H1 (cell line): ENCODE measurements at regions not wholly inside any gene's neighbourhood (a gene's known extent, or its start where the extent isn't known, plus 50 kb on each side); places are given as distances from the start of the nearest gene placed in this dataset.

ENCODE experiments used
- CTCF ChIA-PET: fragments of 300-600 bp; sonication (Branson Sonifier 250); formaldehyde crosslinking; loops from one replicate; lab custom pipeline; 2021; ENCODE audit not compliant: partially characterized antibody; lab: Charles Lee
- POLR2A ChIA-PET: fragments of 300-600 bp; sonication (Branson Sonifier 250); formaldehyde crosslinking; loops from one replicate; lab custom pipeline; 2021; ENCODE audit warnings: inconsistent platforms; ENCODE audit not compliant: partially characterized antibody; lab: Charles Lee
- DNase-seq, 2 experiments: peaks; one replicate each; pipeline versions ENCODE4 v3.0.0 to v3.0.0-alpha.2; 2010 to 2022; ENCODE audit warnings: low spot score in 2 of 2, low read depth in 1 of 2, mixed read lengths in 1 of 2
- FAIRE-seq: peaks from 2 replicates; lab custom pipeline; 2011; peaks lifted over from hg19 to GRCh38; lab: Jason Lieb, UNC
- H2AFZ ChIP-seq: 2 replicates; pipeline ENCODE4 v1.8.1; 2012; ENCODE audit warnings: low read length, inconsistent platforms
- H2AK5ac ChIP-seq: 2 replicates; pipeline ENCODE4 v1.6.1; 2013; ENCODE audit warnings: low read depth, low read length
- H2BK120ac ChIP-seq: replicated peaks from 2 replicates; pipeline ENCODE3; 2013; ENCODE audit warnings: low read depth, low read length, inconsistent platforms
- H2BK12ac ChIP-seq: 2 replicates; pipeline ENCODE4 v1.6.1; 2013; ENCODE audit warnings: low read depth, low read length
- H2BK15ac ChIP-seq: 2 replicates; pipeline ENCODE4 v1.6.1; 2013; ENCODE audit warnings: low read length
- H2BK20ac ChIP-seq: 2 replicates; pipeline ENCODE4 v1.6.1; 2013; ENCODE audit warnings: low read length
- H2BK5ac ChIP-seq: 2 replicates; pipeline ENCODE4 v1.6.1; 2013; ENCODE audit warnings: low read depth, low read length
- H3K14ac ChIP-seq: 2 replicates; pipeline ENCODE4 v1.6.1; 2013; ENCODE audit warnings: inconsistent platforms; ENCODE audit not compliant: insufficient read length
- H3K18ac ChIP-seq: 2 replicates; pipeline ENCODE4 v1.6.1; 2013; ENCODE audit warnings: low read length; ENCODE audit errors: extremely low read depth
- H3K23ac ChIP-seq: 2 replicates; pipeline ENCODE4 v1.6.1; 2013; ENCODE audit warnings: inconsistent platforms; ENCODE audit not compliant: insufficient read length
- H3K23me2 ChIP-seq: 2 replicates; pipeline ENCODE4 v1.6.1; 2013; ENCODE audit warnings: low read depth, low read length
- H3K27ac ChIP-seq: 2 replicates; pipeline ENCODE4 v1.6.1; 2011; ENCODE audit warnings: low read depth, low read length, inconsistent platforms
- H3K27me3 ChIP-seq, 4 experiments: replicated peaks in 1 of 4; 1 replicate in 1 of 4; 2 replicates in 3 of 4; pipeline versions ENCODE4 v1.6.1 to v1.8.1; 2011 to 2013; ENCODE audit warnings: low read length in 3 of 4, mild to moderate bottlenecking in 3 of 4, inconsistent platforms in 2 of 4, mixed read lengths in 2 of 4, moderate library complexity in 1 of 4; ENCODE audit not compliant: control insufficient read depth in 3 of 4, insufficient read depth in 3 of 4; ENCODE audit errors: extremely low read depth in 1 of 4
- H3K36me3 ChIP-seq, 4 experiments: 2 replicates each; pipeline versions ENCODE4 v1.6.1 to v1.8.1; 2011 to 2013; ENCODE audit warnings: mild to moderate bottlenecking in 4 of 4, low read length in 3 of 4, moderate library complexity in 2 of 4, control low read depth in 1 of 4, inconsistent platforms in 1 of 4; ENCODE audit not compliant: insufficient read depth in 4 of 4, control insufficient read depth in 2 of 4
- H3K4ac ChIP-seq: replicated peaks from 2 replicates; pipeline ENCODE3; 2013; ENCODE audit warnings: low read length, low read depth, mixed read lengths, inconsistent platforms; ENCODE audit not compliant: insufficient read length
- H3K4me1 ChIP-seq, 4 experiments: replicated peaks in 1 of 4; 1 replicate in 1 of 4; 2 replicates in 3 of 4; pipeline versions ENCODE4 v1.6.1 to v1.8.1; 2011 to 2013; ENCODE audit warnings: low read length in 3 of 4, inconsistent platforms in 2 of 4, mixed read lengths in 1 of 4; ENCODE audit not compliant: insufficient read depth in 4 of 4, control insufficient read depth in 3 of 4
- H3K4me2 ChIP-seq, 2 experiments: 2 replicates each; pipeline versions ENCODE4 v1.6.1 to v1.8.1; 2011 to 2013; ENCODE audit warnings: low read depth in 2 of 2, low read length in 2 of 2, control low read depth in 1 of 2, inconsistent platforms in 1 of 2, mild to moderate bottlenecking in 1 of 2; ENCODE audit not compliant: insufficient read depth in 1 of 2
- H3K4me3 ChIP-seq, 4 experiments: fragments of 200-600, 300-600 bp in 1 of 4; sonication (generic), shearing (Covaris generic), sonication (Bioruptor Twin) in 1 of 4; 2 replicates each; pipeline versions ENCODE4 v1.5.1 to v1.8.1; 2011 to 2016; ENCODE audit warnings: low read length in 4 of 4, low read depth in 3 of 4, control low read depth in 2 of 4, inconsistent platforms in 2 of 4, mild to moderate bottlenecking in 2 of 4, mixed read lengths in 1 of 4, moderate library complexity in 1 of 4; ENCODE audit not compliant: insufficient read depth in 2 of 4; ENCODE audit errors: extremely low read depth in 1 of 4
- H3K56ac ChIP-seq: replicated peaks from 2 replicates; pipeline ENCODE3; 2013; ENCODE audit warnings: low read depth, mild to moderate bottlenecking, mixed read lengths, low read length, inconsistent platforms; ENCODE audit not compliant: insufficient read length
- H3K79me1 ChIP-seq: 2 replicates; pipeline ENCODE4 v1.6.1; 2013; ENCODE audit warnings: low read depth, low read length, control low read depth
- H3K79me2 ChIP-seq, 2 experiments: 2 replicates each; pipeline versions ENCODE4 v1.6.1 to v1.8.1; 2012 to 2013; ENCODE audit warnings: low read length in 2 of 2, mild to moderate bottlenecking in 2 of 2, inconsistent platforms in 1 of 2; ENCODE audit not compliant: insufficient read depth in 2 of 2, control insufficient read depth in 1 of 2
- H3K9ac ChIP-seq, 4 experiments: replicated peaks in 1 of 4; 1 replicate in 1 of 4; 2 replicates in 3 of 4; pipeline versions ENCODE4 v1.6.1 to v1.8.1; 2011 to 2013; ENCODE audit warnings: low read depth in 3 of 4, low read length in 3 of 4, control low read depth in 2 of 4, mild to moderate bottlenecking in 2 of 4, moderate library complexity in 2 of 4, inconsistent platforms in 1 of 4; ENCODE audit errors: extremely low read depth in 1 of 4
- H3K9me3 ChIP-seq, 2 experiments: 2 replicates each; pipeline versions ENCODE4 v1.6.1 to v1.8.1; 2012 to 2013; ENCODE audit warnings: mild to moderate bottlenecking in 2 of 2, moderate library complexity in 2 of 2, control low read depth in 1 of 2, inconsistent platforms in 1 of 2, low read depth in 1 of 2, low read length in 1 of 2, mixed read lengths in 1 of 2; ENCODE audit not compliant: insufficient read depth in 2 of 2
- H4K20me1 ChIP-seq, 2 experiments: replicated peaks in 1 of 2; 2 replicates each; pipeline versions ENCODE3 to v1.8.1; 2011 to 2013; ENCODE audit warnings: inconsistent platforms in 2 of 2, low read length in 2 of 2, mild to moderate bottlenecking in 1 of 2; ENCODE audit not compliant: insufficient read depth in 2 of 2, control insufficient read depth in 1 of 2
- H4K5ac ChIP-seq: 2 replicates; pipeline ENCODE4 v1.6.1; 2013; ENCODE audit warnings: low read length, low read depth, mixed read lengths, inconsistent platforms; ENCODE audit not compliant: insufficient read length
- H4K8ac ChIP-seq: 2 replicates; pipeline ENCODE4 v1.8.0; 2013; ENCODE audit warnings: mild to moderate bottlenecking, moderate library complexity, low read length, inconsistent platforms; ENCODE audit not compliant: insufficient read depth; ENCODE audit errors: extremely low read depth
- H4K91ac ChIP-seq: replicated peaks from 2 replicates; pipeline ENCODE3; 2013; ENCODE audit warnings: low read length, mixed read lengths, inconsistent platforms; ENCODE audit not compliant: insufficient read length
- ASH2L ChIP-seq: fragments of 200-600, 300-600 bp; sonication (generic); IDR thresholded peaks from one replicate; pipeline ENCODE4 v1.7.1; 2017; ENCODE audit warnings: low read length
- BRCA1 ChIP-seq: IDR thresholded peaks from 2 replicates; pipeline ENCODE4 v1.6.1; 2012; ENCODE audit warnings: low read depth, low read length, improper control_type of control experiment
- EZH2 ChIP-seq: fragments of 200-600 bp; sonication (generic); IDR thresholded peaks from 2 replicates; pipeline ENCODE4 v1.7.1; 2012; ENCODE audit warnings: low read depth, mild to moderate bottlenecking, moderate library complexity, low read length, inconsistent platforms; ENCODE audit not compliant: severe bottlenecking
- GABPA ChIP-seq: IDR thresholded peaks from 2 replicates; pipeline ENCODE4 v1.6.1; 2011; ENCODE audit warnings: mild to moderate bottlenecking, low read length, moderate library complexity, borderline replicate concordance; ENCODE audit not compliant: insufficient read depth
- GTF2F1 ChIP-seq: IDR thresholded peaks from 2 replicates; pipeline ENCODE4 v1.6.1; 2012; ENCODE audit warnings: low read depth, low read length, improper control_type of control experiment, borderline replicate concordance
- JUN ChIP-seq: IDR thresholded peaks from 2 replicates; pipeline ENCODE4 v1.6.1; 2011; ENCODE audit warnings: low read depth, mild to moderate bottlenecking, improper control_type of control experiment, low read length
- JUND ChIP-seq: IDR thresholded peaks from 2 replicates; pipeline ENCODE4 v1.6.1; 2011; ENCODE audit warnings: mild to moderate bottlenecking, improper control_type of control experiment, low read length
- KDM4A ChIP-seq: IDR thresholded peaks from one replicate; pipeline ENCODE4 v1.7.1; 2012; ENCODE audit warnings: low read depth, mild to moderate bottlenecking, moderate library complexity, low read length, inconsistent platforms; ENCODE audit not compliant: severe bottlenecking
- MAFK ChIP-seq: IDR thresholded peaks from 2 replicates; pipeline ENCODE4 v1.6.1; 2012; ENCODE audit warnings: low read depth, mild to moderate bottlenecking, improper control_type of control experiment, low read length
- PHF8 ChIP-seq: fragments of 200-600 bp; sonication (generic); conservative IDR thresholded peaks from 2 replicates; pipeline ENCODE4 v1.7.1; 2012; ENCODE audit warnings: low read depth, mild to moderate bottlenecking, inconsistent platforms, low read length, moderate library complexity
- SAP30 ChIP-seq: fragments of 300-600 bp; sonication (generic); IDR thresholded peaks from 2 replicates; pipeline ENCODE4 v1.7.1; 2012; ENCODE audit warnings: low read length, moderate library complexity, mild to moderate bottlenecking, inconsistent platforms; ENCODE audit not compliant: insufficient read depth, insufficient replicate concordance
- SIX5 ChIP-seq: IDR thresholded peaks from 2 replicates; pipeline ENCODE4 v1.6.1; 2011; ENCODE audit warnings: mild to moderate bottlenecking, low read depth, low read length
- SRF ChIP-seq: IDR thresholded peaks from 2 replicates; pipeline ENCODE4 v1.6.1; 2011; ENCODE audit warnings: mild to moderate bottlenecking, low read depth, low read length, moderate library complexity
- TEAD4 ChIP-seq: IDR thresholded peaks from 2 replicates; pipeline ENCODE4 v1.6.1; 2012; ENCODE audit warnings: low read depth, low read length, inconsistent platforms, mixed read lengths
- ZNF274 ChIP-seq: IDR thresholded peaks from 2 replicates; pipeline ENCODE4 v1.7.0; 2012; ENCODE audit warnings: low read length, borderline replicate concordance; ENCODE audit errors: extremely low read depth
- WGBS, 2 experiments: shearing (Covaris generic) in 1 of 2; methylation state at CpG; one replicate each; pipeline versions ENCODE4 v1.1.6 to v1.1.7; 2013 to 2015; ENCODE audit warnings: low lambda C conversion rate in 2 of 2, mixed read lengths in 2 of 2, inconsistent platforms in 1 of 2, low coverage in 1 of 2, missing lambda C conversion rate in 1 of 2; ENCODE audit not compliant: insufficient replicate concordance in 2 of 2, insufficient coverage in 1 of 2, insufficient read length in 1 of 2; ENCODE audit errors: extremely low coverage in 1 of 2, missing lambda C conversion rate in 1 of 2; 5-methylcytosine and 5-hydroxymethylcytosine counted together

- H3K4me2 ChIP-seq, result no peak overlapping the region
- no peak overlapping the region for H3K18ac ChIP-seq
- H4K20me1 ChIP-seq, result no peaks in the 10 kb centered on the region
- H2AFZ ChIP-seq, result no peak overlapping the region
- H3K9ac ChIP-seq, result no peak overlapping the region
- H3K56ac ChIP-seq, result no peak overlapping the region
- H2BK20ac ChIP-seq, result no peak overlapping the region
- no peak overlapping the region for H3K14ac ChIP-seq
- no peaks in the 10 kb centered on the region for H3K4me1 ChIP-seq
- H4K5ac ChIP-seq, result no peak overlapping the region
- H3K79me1 ChIP-seq, result no peaks in the 10 kb centered on the region
- H3K4me3 ChIP-seq, result no peak overlapping the region
- no peak overlapping the region for H2BK5ac ChIP-seq
- no peak overlapping the region for H4K91ac ChIP-seq
- DNase-seq, result no peak
- no peak overlapping the region for H4K8ac ChIP-seq
- no peak overlapping the region for H2BK15ac ChIP-seq
- H3K27ac ChIP-seq, result no peak overlapping the region
- no peak overlapping the region for H2AK5ac ChIP-seq
- no peaks in the 10 kb centered on the region for H3K23me2 ChIP-seq
- FAIRE-seq, result no peak
- no peak overlapping the region for H3K23ac ChIP-seq
- H2BK120ac ChIP-seq, result no peak overlapping the region
- no peak overlapping the region for H3K4ac ChIP-seq
- H3K36me3 ChIP-seq, result no peaks in the 10 kb centered on the region
- H3K9me3 ChIP-seq, result no peaks in the 10 kb centered on the region
- CTCF ChIA-PET, result no interaction called here
- no peaks in the 10 kb centered on the region for H3K79me2 ChIP-seq
- WGBS, 2 experiments, result 91% methylated on average over 4 of the region's 4 CpGs; no CpG with 5 or more reads in 1 of the 2 experiments
- H2BK12ac ChIP-seq, result no peak overlapping the region
- no peaks in the 10 kb centered on the region for H3K27me3 ChIP-seq
- POLR2A ChIA-PET, result no interaction called here
- TF ChIP-seq JUN, result no peak
- TF ChIP-seq EZH2, result no peak
- no peak for TF ChIP-seq TEAD4
- no peak for TF ChIP-seq ASH2L
- no peak for TF ChIP-seq GTF2F1
- TF ChIP-seq KDM4A, result no peak
- TF ChIP-seq SIX5, result no peak
- no peak for TF ChIP-seq SAP30
- TF ChIP-seq ZNF274, result no peak
- TF ChIP-seq SRF, result no peak
- no peak for TF ChIP-seq PHF8
- TF ChIP-seq BRCA1, result no peak
- TF ChIP-seq JUND, result no peak
- TF ChIP-seq GABPA, result no peak
- TF ChIP-seq MAFK, result no peak
These were observed 145.3 kb upstream of the DPH6 start for GRCh38 chr15:35691173-35691761.
